ENCODE measurements at regions not wholly inside any gene's neighbourhood (a gene's known extent, or its start where the extent isn't known, plus 50 kb on each side); places are given as distances from the start of the nearest gene placed in this dataset.

GRCh38 chr5:141790630-141791029, 87.6 kb downstream of the PCDH1 start:
- no peak for TF ChIP-seq CTCF (IDR thresholded peaks at IDR 0.05)
- TF ChIP-seq EZH2 (IDR thresholded peaks at IDR 0.05; ENCODE audit: borderline replicate concordance, insufficient read depth, low read depth, low read length, poor library complexity, severe bottlenecking) = no peak

Data from B cell (primary cell).